ENCODE measurements at regions not wholly inside any gene's neighbourhood (a gene's known extent, or its start where the extent isn't known, plus 50 kb on each side); places are given as distances from the start of the nearest gene placed in this dataset.

- DNase-seq (ENCODE audit: insufficient read length, low spot score): no peak
- no peak for FAIRE-seq
- TF ChIP-seq PAX5 (IDR thresholded peaks at IDR 0.05; ENCODE audit: insufficient read depth, low read length, severe bottlenecking): no peak
- TF ChIP-seq POU2F2 (IDR thresholded peaks at IDR 0.05; ENCODE audit: low read depth, low read length): no peak
- TF ChIP-seq SPI1 (IDR thresholded peaks at IDR 0.05; ENCODE audit: low read depth, low read length): no peak
- no peak for TF ChIP-seq POLR2A (IDR thresholded peaks at IDR 0.05; ENCODE audit: low read depth, low read length)
- no peak for TF ChIP-seq POLR2AphosphoS5 (IDR thresholded peaks at IDR 0.05; ENCODE audit: low read depth, low read length)
- no peak for TF ChIP-seq TAF1 (IDR thresholded peaks at IDR 0.05; ENCODE audit: low read depth, low read length)
Measured at GRCh38 chr5:174301848-174302625, 256.5 kb downstream of the NSG2 start.

- FAIRE-seq: no peak
- DNase-seq (ENCODE audit: insufficient read length, low spot score): no peak
- TF ChIP-seq POLR2A (IDR thresholded peaks at IDR 0.05; ENCODE audit: low read depth, low read length): no peak
- no peak for TF ChIP-seq POU2F2 (IDR thresholded peaks at IDR 0.05; ENCODE audit: low read depth, low read length)
- no peak for TF ChIP-seq SPI1 (IDR thresholded peaks at IDR 0.05; ENCODE audit: low read depth, low read length)
- TF ChIP-seq PAX5 (IDR thresholded peaks at IDR 0.05; ENCODE audit: insufficient read depth, low read length, severe bottlenecking): no peak
- TF ChIP-seq TAF1 (IDR thresholded peaks at IDR 0.05; ENCODE audit: low read depth, low read length): no peak
- TF ChIP-seq POLR2AphosphoS5 (IDR thresholded peaks at IDR 0.05; ENCODE audit: low read depth, low read length): no peak
Measured at GRCh38 chr5:174303035-174303434, 257.5 kb downstream of the NSG2 start.

DNA sequence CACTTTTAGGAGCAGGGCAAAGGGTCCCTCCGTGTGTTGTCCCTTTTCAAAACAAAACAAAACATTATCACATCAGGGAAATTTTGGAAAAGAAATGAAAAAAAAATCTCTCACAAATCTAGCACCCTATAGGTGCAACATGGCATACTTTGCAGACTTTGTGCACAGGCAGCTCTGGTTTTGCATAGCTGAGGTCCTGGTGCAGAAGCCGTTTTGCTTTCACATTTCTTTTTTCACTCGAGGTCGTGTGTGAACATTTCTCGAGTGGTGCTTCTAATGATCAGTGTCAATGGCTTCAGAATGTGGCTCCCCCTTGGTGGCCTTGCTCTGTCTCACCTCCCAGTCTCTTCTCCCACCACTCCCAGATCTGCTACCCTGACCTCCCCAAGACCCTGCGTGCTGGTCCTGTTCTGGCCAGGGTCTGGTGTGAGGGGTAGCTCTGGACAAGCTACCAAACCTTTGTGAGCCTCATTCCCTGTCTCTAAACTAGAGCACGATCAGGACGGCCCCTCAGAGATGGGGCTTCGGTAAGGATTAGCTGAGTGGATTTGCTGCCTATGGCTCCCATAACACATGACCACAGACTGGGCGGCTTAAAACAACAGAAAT, 258.0 kb downstream of the NSG2 start:
- TF ChIP-seq POU2F2 (IDR thresholded peaks at IDR 0.05; ENCODE audit: low read depth, low read length) (no peak), SPI1 (IDR thresholded peaks at IDR 0.05; ENCODE audit: low read depth, low read length) (no peak), POLR2AphosphoS5 (IDR thresholded peaks at IDR 0.05; ENCODE audit: low read depth, low read length) (no peak), TAF1 (IDR thresholded peaks at IDR 0.05; ENCODE audit: low read depth, low read length) (no peak), POLR2A (IDR thresholded peaks at IDR 0.05; ENCODE audit: low read depth, low read length) (no peak), PAX5 (IDR thresholded peaks at IDR 0.05; ENCODE audit: insufficient read depth, low read length, severe bottlenecking) (no peak)
- no peak for FAIRE-seq
- no peak for DNase-seq (ENCODE audit: insufficient read length, low spot score)

- DNase-seq (ENCODE audit: insufficient read length, low spot score) (no peak), FAIRE-seq (no peak)
- TF ChIP-seq PAX5 (IDR thresholded peaks at IDR 0.05; ENCODE audit: insufficient read depth, low read length, severe bottlenecking): no peak
- TF ChIP-seq SPI1 (IDR thresholded peaks at IDR 0.05; ENCODE audit: low read depth, low read length): no peak
- no peak for TF ChIP-seq POU2F2 (IDR thresholded peaks at IDR 0.05; ENCODE audit: low read depth, low read length)
- no peak for TF ChIP-seq POLR2A (IDR thresholded peaks at IDR 0.05; ENCODE audit: low read depth, low read length)
- no peak for TF ChIP-seq POLR2AphosphoS5 (IDR thresholded peaks at IDR 0.05; ENCODE audit: low read depth, low read length)
- TF ChIP-seq TAF1 (IDR thresholded peaks at IDR 0.05; ENCODE audit: low read depth, low read length): no peak
Measured at GRCh38 chr5:174305241-174305681, 259.8 kb downstream of the NSG2 start.

DNA sequence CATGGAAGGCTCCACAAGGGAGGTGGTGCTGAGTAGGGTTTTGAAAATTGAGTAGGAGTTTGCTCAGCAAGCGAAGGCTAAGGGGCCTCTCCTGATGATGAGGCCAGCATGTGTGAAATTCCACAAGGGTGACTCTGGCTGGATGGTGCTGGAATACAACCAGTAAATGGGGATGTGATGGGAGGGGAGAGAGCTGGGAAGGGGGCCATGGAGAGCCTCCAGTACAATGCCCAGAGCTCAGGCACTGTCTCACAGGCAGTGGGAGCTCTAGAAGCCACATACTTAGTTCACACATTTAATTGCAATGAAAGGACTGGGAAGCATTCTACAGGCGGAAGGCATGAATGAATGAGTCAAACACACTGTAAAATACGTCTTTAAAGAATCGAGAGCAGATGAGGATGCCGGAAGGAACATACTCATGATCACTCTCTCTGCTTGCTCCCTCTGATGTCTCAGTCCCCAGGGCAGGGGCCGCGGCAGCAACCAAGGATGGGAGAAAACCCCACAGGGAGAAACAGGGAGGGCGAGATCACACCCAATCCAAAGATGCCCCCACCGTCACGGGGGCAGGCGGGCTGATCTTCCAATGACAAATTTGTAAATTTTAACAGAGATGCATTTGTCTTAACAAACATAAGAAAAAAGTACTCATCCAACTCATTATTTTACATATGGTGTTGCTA, 261.0 kb downstream of the NSG2 start:
- FAIRE-seq (no peak), DNase-seq (ENCODE audit: insufficient read length, low spot score) (no peak)
- no peak for TF ChIP-seq POU2F2 (IDR thresholded peaks at IDR 0.05; ENCODE audit: low read depth, low read length)
- no peak for TF ChIP-seq TAF1 (IDR thresholded peaks at IDR 0.05; ENCODE audit: low read depth, low read length)

DNA sequence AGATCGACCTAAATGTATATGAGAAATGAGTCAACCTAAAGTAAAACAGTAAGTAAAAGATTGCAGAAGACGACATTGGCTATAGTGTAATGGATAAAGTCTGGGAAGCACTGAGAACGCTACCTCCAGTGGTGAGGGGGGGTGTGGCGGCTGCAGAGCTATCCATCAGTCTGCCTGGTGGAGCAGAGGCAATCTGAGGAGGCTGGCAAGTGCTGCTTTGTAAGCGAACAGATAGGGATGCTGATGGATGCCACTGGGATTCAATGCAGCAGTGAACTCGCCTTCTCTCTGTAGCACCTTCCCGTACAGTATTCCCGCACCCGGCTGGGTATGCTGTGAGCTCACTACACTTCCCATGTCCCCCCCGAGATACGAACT, 261.5 kb downstream of the NSG2 start:
- DNase-seq (ENCODE audit: insufficient read length, low spot score) (no peak), FAIRE-seq (no peak)
- TF ChIP-seq POLR2AphosphoS5 (IDR thresholded peaks at IDR 0.05; ENCODE audit: low read depth, low read length) (no peak), POU2F2 (IDR thresholded peaks at IDR 0.05; ENCODE audit: low read depth, low read length) (no peak), POLR2A (IDR thresholded peaks at IDR 0.05; ENCODE audit: low read depth, low read length) (no peak), TAF1 (IDR thresholded peaks at IDR 0.05; ENCODE audit: low read depth, low read length) (no peak), SPI1 (IDR thresholded peaks at IDR 0.05; ENCODE audit: low read depth, low read length) (no peak), PAX5 (IDR thresholded peaks at IDR 0.05; ENCODE audit: insufficient read depth, low read length, severe bottlenecking) (no peak)

- TF ChIP-seq PAX5 (IDR thresholded peaks at IDR 0.05; ENCODE audit: insufficient read depth, low read length, severe bottlenecking): no peak
- TF ChIP-seq TAF1 (IDR thresholded peaks at IDR 0.05; ENCODE audit: low read depth, low read length): no peak
- DNase-seq (ENCODE audit: insufficient read length, low spot score) (no peak), FAIRE-seq (no peak)
Measured at GRCh38 chr5:174307656-174308271, 262.3 kb downstream of the NSG2 start.

DNA sequence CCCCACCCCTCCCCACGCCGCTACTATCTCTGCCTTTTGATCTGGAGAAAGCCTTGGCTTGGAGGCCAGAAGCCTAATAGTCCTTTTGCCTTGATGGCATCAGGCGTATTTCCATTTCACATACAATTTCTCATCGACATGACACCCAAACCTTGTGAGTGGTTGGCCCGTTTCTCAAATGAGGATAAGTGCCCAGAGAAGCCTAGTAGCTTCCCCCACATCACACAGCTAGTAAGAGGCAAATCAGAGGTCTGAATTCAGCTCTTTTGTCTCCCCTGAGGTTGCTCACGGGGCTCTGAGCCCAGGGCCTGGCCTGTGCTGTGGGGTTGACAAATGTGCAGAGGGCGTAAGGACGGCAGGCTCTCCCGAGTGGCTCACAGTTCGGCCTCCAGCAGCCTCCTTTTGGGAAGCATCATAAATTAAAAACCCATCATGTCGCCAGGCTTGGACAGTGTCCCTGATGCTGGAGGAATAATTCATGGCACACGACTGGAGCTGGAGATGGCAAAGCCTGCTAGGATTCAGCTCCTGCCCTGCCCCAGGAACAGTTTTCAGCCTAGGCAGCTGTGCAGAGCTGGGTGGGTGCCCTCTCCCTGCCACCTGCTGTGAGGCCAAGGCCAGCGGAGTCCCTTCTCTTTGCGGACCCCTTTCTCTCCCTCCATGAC, 263.8 kb downstream of the NSG2 start:
- no peak for FAIRE-seq

GRCh38 chr5:174310243-174310642, 264.7 kb downstream of the NSG2 start:
- TF ChIP-seq POLR2A (IDR thresholded peaks at IDR 0.05; ENCODE audit: low read depth, low read length): no peak
- no peak for TF ChIP-seq TAF1 (IDR thresholded peaks at IDR 0.05; ENCODE audit: low read depth, low read length)
- TF ChIP-seq PAX5 (IDR thresholded peaks at IDR 0.05; ENCODE audit: insufficient read depth, low read length, severe bottlenecking): no peak
- no peak for TF ChIP-seq POU2F2 (IDR thresholded peaks at IDR 0.05; ENCODE audit: low read depth, low read length)
- no peak for TF ChIP-seq SPI1 (IDR thresholded peaks at IDR 0.05; ENCODE audit: low read depth, low read length)
- no peak for TF ChIP-seq POLR2AphosphoS5 (IDR thresholded peaks at IDR 0.05; ENCODE audit: low read depth, low read length)
- FAIRE-seq: no peak
- DNase-seq (ENCODE audit: insufficient read length, low spot score): no peak

More for the DNA sequence above, 263.8 kb downstream of the NSG2 start:
- TF ChIP-seq POU2F2 (IDR thresholded peaks at IDR 0.05; ENCODE audit: low read depth, low read length) (no peak), PAX5 (IDR thresholded peaks at IDR 0.05; ENCODE audit: insufficient read depth, low read length, severe bottlenecking) (no peak), POLR2AphosphoS5 (IDR thresholded peaks at IDR 0.05; ENCODE audit: low read depth, low read length) (no peak), SPI1 (IDR thresholded peaks at IDR 0.05; ENCODE audit: low read depth, low read length) (no peak), TAF1 (IDR thresholded peaks at IDR 0.05; ENCODE audit: low read depth, low read length) (no peak), POLR2A (IDR thresholded peaks at IDR 0.05; ENCODE audit: low read depth, low read length) (no peak)
- DNase-seq (ENCODE audit: insufficient read length, low spot score): no peak

Data from GM12891 (cell line).